Gastroesophageal sphincter (tissue), 4 donors: ENCODE measurements at regions not wholly inside any gene's neighbourhood (a gene's known extent, or its start where the extent isn't known, plus 50 kb on each side); places are given as distances from the start of the nearest gene placed in this dataset.

Source experiments
- ATAC-seq: fragments of 150-250 bp; one replicate; pipeline ENCODE4 v1.9.1; 2016; ENCODE audit warnings: mild to moderate bottlenecking, moderate library complexity
- H3K27ac ChIP-seq, 4 donors: fragments of 200-600 bp; sonication (generic) in 3 of 4; 1 replicate in 3 of 4; 2 replicates in 1 of 4; pipeline ENCODE4 v1.5.1; 2016 to 2019
- H3K27me3 ChIP-seq: fragments of 200-600 bp; sonication (generic); one replicate; pipeline ENCODE4 v1.5.1; 2019
- H3K36me3 ChIP-seq, 2 donors: fragments of 200-600 bp; sonication (generic); one replicate each; pipeline ENCODE4 v1.5.1; 2019; ENCODE audit warnings: control low read depth in 1 of 2
- H3K4me1 ChIP-seq, 3 donors: fragments of 200-600 bp; sonication (generic); 1 replicate in 2 of 3; 2 replicates in 1 of 3; pipeline ENCODE4 v1.5.1; 2016 to 2019; ENCODE audit warnings: control low read depth in 2 of 3
- H3K4me3 ChIP-seq, 2 donors: fragments of 200-600 bp; sonication (generic); one replicate each; pipeline ENCODE4 v1.5.1; 2019; ENCODE audit warnings: mild to moderate bottlenecking in 1 of 2, moderate library complexity in 1 of 2
- H3K9me3 ChIP-seq, 3 donors: fragments of 200-600 bp; sonication (generic); one replicate each; pipeline ENCODE4 v1.5.1; 2017 to 2019; ENCODE audit warnings: control low read depth in 2 of 3
- EP300 ChIP-seq: sonication (generic); formaldehyde crosslinking; IDR thresholded peaks from one replicate; pipeline ENCODE4 v1.6.1; 2017; ENCODE audit warnings: antibody characterized with exemption, mild to moderate bottlenecking
- POLR2A ChIP-seq, 2 donors: fragments of 450-650 bp; IDR thresholded peaks; one replicate each; pipeline ENCODE4 v1.6.1; 2017; ENCODE audit warnings: antibody characterized with exemption in 2 of 2, mild to moderate bottlenecking in 2 of 2, moderate library complexity in 1 of 2
- POLR2AphosphoS5 ChIP-seq: sonication (generic); formaldehyde crosslinking; IDR thresholded peaks from one replicate; pipeline ENCODE4 v1.6.1; 2017; ENCODE audit warnings: antibody characterized with exemption
- WGBS, 2 donors: methylation state at CpG; one replicate each; pipeline ENCODE4 v1.1.5; 2018; ENCODE audit warnings: low coverage in 1 of 2; 5-methylcytosine and 5-hydroxymethylcytosine counted together
- TF ChIP-seq, protein P1 (sequence below), 4 experiments: fragments of 200-600 bp in 2 of 4; fragments of 450-650 bp in 2 of 4; sonication (generic) in 1 of 4; IDR thresholded peaks; one replicate each; pipeline ENCODE4 v1.5.1; 2017 to 2019; ENCODE audit warnings: antibody characterized with exemption in 4 of 4, mild to moderate bottlenecking in 2 of 4, moderate library complexity in 2 of 4

DNA sequence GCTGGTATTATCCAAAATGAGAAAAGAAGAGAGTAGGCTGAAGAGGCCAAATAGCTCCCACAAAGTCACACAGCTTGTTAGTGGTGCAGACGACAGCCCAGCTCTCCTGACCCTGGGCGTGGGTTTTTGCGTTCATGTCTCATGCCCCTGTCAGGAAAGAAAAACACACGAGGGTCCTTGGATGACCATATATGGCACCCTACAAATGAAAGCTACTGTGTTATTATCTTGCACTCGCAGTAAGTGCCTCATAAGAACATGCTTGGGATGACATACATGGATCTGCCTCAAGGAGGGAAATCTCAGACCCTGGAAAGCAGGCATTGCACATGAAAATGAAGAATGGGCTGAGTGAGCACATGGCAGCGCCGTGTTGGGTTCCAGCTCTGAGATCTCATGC lies 89.7 kb downstream of the SEMA4F start:
- Histone ChIP-seq H3K27me3 (no peaks in the 10 kb centered on the region), H3K4me1 (peaks cover 0 to 18% (median 4%) of the 10 kb centered on the region in 3 donors), H3K36me3 (no peaks in the 10 kb centered on the region), H3K4me3 (no peak overlapping the region), H3K27ac (no peak overlapping the region), H3K9me3 (no peaks in the 10 kb centered on the region)
- ATAC-seq = no peak
- WGBS, 2 donors = 63 to 76% methylated on average over 3 to 6 of the region's 7 CpGs
- TF ChIP-seq, protein P1, sequence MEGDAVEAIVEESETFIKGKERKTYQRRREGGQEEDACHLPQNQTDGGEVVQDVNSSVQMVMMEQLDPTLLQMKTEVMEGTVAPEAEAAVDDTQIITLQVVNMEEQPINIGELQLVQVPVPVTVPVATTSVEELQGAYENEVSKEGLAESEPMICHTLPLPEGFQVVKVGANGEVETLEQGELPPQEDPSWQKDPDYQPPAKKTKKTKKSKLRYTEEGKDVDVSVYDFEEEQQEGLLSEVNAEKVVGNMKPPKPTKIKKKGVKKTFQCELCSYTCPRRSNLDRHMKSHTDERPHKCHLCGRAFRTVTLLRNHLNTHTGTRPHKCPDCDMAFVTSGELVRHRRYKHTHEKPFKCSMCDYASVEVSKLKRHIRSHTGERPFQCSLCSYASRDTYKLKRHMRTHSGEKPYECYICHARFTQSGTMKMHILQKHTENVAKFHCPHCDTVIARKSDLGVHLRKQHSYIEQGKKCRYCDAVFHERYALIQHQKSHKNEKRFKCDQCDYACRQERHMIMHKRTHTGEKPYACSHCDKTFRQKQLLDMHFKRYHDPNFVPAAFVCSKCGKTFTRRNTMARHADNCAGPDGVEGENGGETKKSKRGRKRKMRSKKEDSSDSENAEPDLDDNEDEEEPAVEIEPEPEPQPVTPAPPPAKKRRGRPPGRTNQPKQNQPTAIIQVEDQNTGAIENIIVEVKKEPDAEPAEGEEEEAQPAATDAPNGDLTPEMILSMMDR (IDR thresholded peaks at IDR 0.05) = no peak
- TF ChIP-seq POLR2A (IDR thresholded peaks at IDR 0.05) (no peak), POLR2AphosphoS5 (no peak), EP300 (no peak)

DNA sequence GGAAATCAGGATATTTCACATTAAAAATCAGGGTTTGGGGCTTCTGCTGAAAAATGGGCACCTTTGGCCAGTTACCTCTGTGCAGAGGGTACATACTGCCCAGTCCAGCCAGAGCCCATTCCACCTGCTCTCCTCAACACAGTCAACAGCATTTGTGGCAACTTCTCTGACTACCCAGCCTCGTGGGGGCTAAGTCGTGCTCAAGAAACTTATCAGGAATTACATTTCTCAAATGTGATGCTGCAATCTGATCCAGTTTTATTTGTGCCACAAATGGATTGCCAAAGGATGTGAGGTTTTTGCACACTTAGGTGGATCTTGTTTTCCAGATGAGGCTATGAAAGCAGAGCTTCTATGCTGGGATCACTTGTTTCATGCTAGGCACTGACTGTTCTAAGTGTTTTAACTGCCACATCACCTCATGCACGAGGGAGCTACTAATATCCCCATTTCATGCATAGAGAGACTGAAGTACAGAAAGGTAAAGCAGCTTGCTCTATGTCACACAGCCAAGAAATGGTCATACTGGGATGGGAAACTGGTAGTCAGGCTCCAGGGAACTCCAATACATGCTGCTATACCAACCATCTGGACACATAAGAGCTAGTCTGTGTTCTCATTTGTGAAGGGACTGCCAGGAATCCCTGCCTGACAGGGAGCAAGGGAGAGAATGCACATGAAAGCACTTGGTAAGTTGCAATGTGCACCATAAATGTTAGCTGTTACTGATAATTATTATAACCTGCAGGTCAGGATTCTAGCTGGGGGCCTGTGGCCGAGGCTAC lies 89.0 kb upstream of the HK2 start:
- no peak for ATAC-seq
- TF ChIP-seq POLR2AphosphoS5 (no peak), EP300 (no peak), POLR2A (IDR thresholded peaks at IDR 0.05) (no peak)
- TF ChIP-seq, protein P1 (IDR thresholded peaks at IDR 0.05) = no peak

DNA sequence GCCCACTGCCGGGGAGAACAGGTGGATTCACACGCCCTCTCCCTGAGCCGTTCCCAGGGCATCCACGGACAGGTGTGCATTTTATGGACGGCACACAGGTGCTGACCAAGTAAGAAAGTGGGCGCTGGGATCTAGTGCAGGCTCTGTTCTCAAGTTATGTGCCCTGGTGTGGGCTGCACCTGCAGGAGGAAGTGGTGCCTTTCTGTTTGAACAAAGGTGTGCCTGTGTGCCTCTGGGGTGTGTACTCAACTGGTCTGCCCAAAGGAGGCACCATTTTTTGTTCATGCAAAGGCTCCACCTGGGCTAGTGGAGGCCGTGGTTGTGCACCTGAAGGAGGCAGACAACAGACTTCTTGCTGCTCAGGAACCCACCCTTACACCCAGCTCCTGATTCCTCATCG lies 88.2 kb upstream of the HK2 start:
- Histone ChIP-seq H3K9me3 (no peaks in the 10 kb centered on the region), H3K4me3 (no peak overlapping the region), H3K4me1 (peaks cover 0 to 9% (median 4%) of the 10 kb centered on the region in 3 donors), H3K27me3 (no peaks in the 10 kb centered on the region), H3K36me3 (no peaks in the 10 kb centered on the region), H3K27ac (no peak overlapping the region)
- TF ChIP-seq, protein P1 (IDR thresholded peaks at IDR 0.05) = no peak
- TF ChIP-seq EP300 (no peak), POLR2A (IDR thresholded peaks at IDR 0.05) (no peak)
- WGBS, 2 donors = 66 to 81% methylated on average over 4 to 6 of the region's 8 CpGs
- no peak for ATAC-seq

More for the DNA sequence above, 89.0 kb upstream of the HK2 start:
- Histone ChIP-seq H3K4me1 (peaks cover 0 to 18% (median 4%) of the 10 kb centered on the region in 3 donors), H3K27ac (no peak overlapping the region), H3K9me3 (no peaks in the 10 kb centered on the region), H3K27me3 (no peaks in the 10 kb centered on the region), H3K4me3 (no peak overlapping the region), H3K36me3 (no peaks in the 10 kb centered on the region)
- 63 to 70% methylated on average over 3 of the region's 4 CpGs for WGBS, 2 donors

DNA sequence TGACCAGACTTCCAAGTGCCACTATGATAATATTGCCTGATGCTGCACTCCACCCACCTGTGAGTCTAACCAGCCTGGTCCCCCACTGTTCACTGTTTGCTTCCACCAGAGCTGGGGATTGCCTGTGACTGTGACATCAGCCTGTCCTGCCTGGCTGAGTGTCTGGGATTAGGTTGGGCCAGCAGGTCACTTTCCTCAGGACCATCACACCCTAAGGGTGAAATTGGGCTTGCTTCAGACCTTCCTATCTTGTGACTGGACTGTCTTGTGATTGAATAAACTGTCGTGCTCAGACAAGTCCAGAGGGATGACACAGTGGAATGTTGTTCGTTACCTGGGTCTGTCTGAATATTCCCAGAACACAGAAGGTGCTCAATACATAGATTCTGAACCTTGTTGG lies 87.4 kb upstream of the HK2 start:
- no peaks in the 10 kb centered on the region for H3K27me3 ChIP-seq
- H3K4me3 ChIP-seq = no peak overlapping the region
- 79% methylated on average over 2 of the region's 2 CpGs; no CpG with 5 or more reads in 1 of the 2 donors for WGBS, 2 donors
- no peak for ATAC-seq
- no peaks in the 10 kb centered on the region for H3K9me3 ChIP-seq
- no peaks in the 10 kb centered on the region for H3K36me3 ChIP-seq
- H3K27ac ChIP-seq = no peak overlapping the region
- peaks cover 0 to 2% (median 0%) of the 10 kb centered on the region in 3 donors for H3K4me1 ChIP-seq
- TF ChIP-seq POLR2A (IDR thresholded peaks at IDR 0.05) = no peak
- TF ChIP-seq, protein P1 (IDR thresholded peaks at IDR 0.05) = no peak
- TF ChIP-seq POLR2AphosphoS5 = no peak
- no peak for TF ChIP-seq EP300
